GM13977 (cell line): ENCODE measurements at regions not wholly inside any gene's neighbourhood (a gene's known extent, or its start where the extent isn't known, plus 50 kb on each side); places are given as distances from the start of the nearest gene placed in this dataset.

ENCODE experiments used
- DNase-seq: peaks from one replicate; pipeline ENCODE4 v3.0.0; 2012; ENCODE audit warnings: low spot score
- CTCF ChIP-seq: IDR thresholded peaks from 2 replicates; pipeline ENCODE4 v1.5.1; 2012; ENCODE audit warnings: mild to moderate bottlenecking, control low read depth; ENCODE audit not compliant: insufficient read depth; ENCODE audit errors: extremely low read depth, missing control alignments
- in situ Hi-C: fragments of 300-500 bp; cut with MboI; formaldehyde crosslinking; loops from one replicate; pipeline ENCODE4 v1.12.0; 2022; ENCODE audit warnings: low sequenced_read_pairs, low pct_unique_long_range_greater_than_20kb, mixed read lengths, inconsistent platforms; ENCODE audit not compliant: unreplicated experiment

GRCh38 chr15:62578960-62579359 lies 413.9 kb upstream of the C2CD4B start:
- no peak for DNase-seq
- in situ Hi-C loops, result no loop called here
- no peak for TF ChIP-seq CTCF

GRCh38 chr15:62579842-62580241 lies 414.8 kb upstream of the C2CD4B start:
- in situ Hi-C loops, result no loop called here
- TF ChIP-seq CTCF, result no peak
- DNase-seq, result no peak

- in situ Hi-C loops, result no loop called here
- no peak for DNase-seq
- no peak for TF ChIP-seq CTCF
These were observed 417.5 kb upstream of the C2CD4B start for GRCh38 chr15:62582580-62582979.

- TF ChIP-seq CTCF, result no peak
- no peak for DNase-seq
- in situ Hi-C loops, result no loop called here
These were observed 419.5 kb upstream of the C2CD4B start for GRCh38 chr15:62584301-62585235.

- TF ChIP-seq CTCF, result no peak
- in situ Hi-C loops, result no loop called here
- DNase-seq, result no peak
These were observed 424.0 kb upstream of the C2CD4B start for GRCh38 chr15:62588938-62589670.

- in situ Hi-C loops, result no loop called here
- no peak for TF ChIP-seq CTCF
- no peak for DNase-seq
These were observed 427.1 kb upstream of the C2CD4B start for GRCh38 chr15:62591842-62592838.
